ENCODE measurements at regions not wholly inside any gene's neighbourhood (a gene's known extent, or its start where the extent isn't known, plus 50 kb on each side); places are given as distances from the start of the nearest gene placed in this dataset.

- TF ChIP-seq CTCF (IDR thresholded peaks at IDR 0.05): no peak
- TF ChIP-seq EZH2 (IDR thresholded peaks at IDR 0.05): no peak
- TF ChIP-seq EZH2phosphoT487 (IDR thresholded peaks at IDR 0.05): no peak
Measured at GRCh38 chr5:125232779-125233230, 486.4 kb upstream of the ZNF608 start.
